ENCODE measurements at regions not wholly inside any gene's neighbourhood (a gene's known extent, or its start where the extent isn't known, plus 50 kb on each side); places are given as distances from the start of the nearest gene placed in this dataset.

GRCh38 chr21:28419811-28420210 is 572.9 kb downstream of the LTN1 start:
- TF ChIP-seq EGR1 (IDR thresholded peaks at IDR 0.05) (no peak), FOXM1 (IDR thresholded peaks at IDR 0.05; ENCODE audit: borderline replicate concordance, low read depth) (no peak), NFIC (IDR thresholded peaks at IDR 0.05) (no peak)

Measured in Ishikawa (cell line).